Esophagus muscularis mucosa (tissue), 4 donors: ENCODE measurements at regions not wholly inside any gene's neighbourhood (a gene's known extent, or its start where the extent isn't known, plus 50 kb on each side); places are given as distances from the start of the nearest gene placed in this dataset.

Experiments used
- DNase-seq: peaks from one replicate; pipeline ENCODE4 v3.0.0-alpha.2; 2017; ENCODE audit errors: extremely low spot score
- H3K27ac ChIP-seq, 4 donors: fragments of 200-600 bp; sonication (generic); replicated peaks in 1 of 4; 1 replicate in 3 of 4; 2 replicates in 1 of 4; pipeline ENCODE4 v1.5.1; 2016 to 2019; ENCODE audit warnings: mild to moderate bottlenecking in 1 of 4
- H3K27me3 ChIP-seq, 4 donors: fragments of 200-600 bp; sonication (generic); one replicate each; pipeline versions ENCODE4 v1.5.1 to v1.6.0; 2016 to 2019
- H3K36me3 ChIP-seq, 4 donors: fragments of 200-600 bp; sonication (generic); one replicate each; pipeline ENCODE4 v1.5.1; 2016 to 2019
- H3K4me1 ChIP-seq, 4 donors: fragments of 200-600 bp; sonication (generic); one replicate each; pipeline ENCODE4 v1.5.1; 2016 to 2019
- H3K4me3 ChIP-seq, 4 donors: fragments of 200-600 bp; sonication (generic); 1 replicate in 2 of 4; 2 replicates in 2 of 4; pipeline ENCODE4 v1.5.1; 2016 to 2019; ENCODE audit warnings: mild to moderate bottlenecking in 4 of 4, moderate library complexity in 1 of 4
- H3K9me3 ChIP-seq, 4 donors: fragments of 200-600 bp; sonication (generic); 1 replicate in 3 of 4; 2 replicates in 1 of 4; pipeline ENCODE4 v1.5.1; 2016 to 2019
- CTCF ChIP-seq, 3 experiments: fragments of 200-600 bp in 2 of 3; fragments of 450-650 bp in 1 of 3; sonication (generic) in 2 of 3; IDR thresholded peaks; one replicate each; pipeline ENCODE4 v1.5.1; 2017 to 2019; ENCODE audit warnings: antibody characterized with exemption in 3 of 3, mild to moderate bottlenecking in 2 of 3, moderate library complexity in 1 of 3
- EP300 ChIP-seq: sonication (generic); formaldehyde crosslinking; IDR thresholded peaks from one replicate; pipeline ENCODE4 v1.6.1; 2017; ENCODE audit warnings: antibody characterized with exemption
- POLR2A ChIP-seq: fragments of 450-650 bp; IDR thresholded peaks from one replicate; pipeline ENCODE4 v1.6.1; 2017; ENCODE audit warnings: antibody characterized with exemption, moderate library complexity, mild to moderate bottlenecking, low read depth
- POLR2AphosphoS5 ChIP-seq, 2 donors: sonication (generic); formaldehyde crosslinking; IDR thresholded peaks; one replicate each; pipeline ENCODE4 v1.6.1; 2017; ENCODE audit warnings: antibody characterized with exemption in 2 of 2
- WGBS: methylation state at CpG from one replicate; pipeline ENCODE4 v1.1.5; 2018; 5-methylcytosine and 5-hydroxymethylcytosine counted together
- intact Hi-C: fragments of 100-400 bp; cut with DNase I; formaldehyde crosslinking; loops from one replicate; pipeline ENCODE4 v1.15.1; 2023

GRCh38 chr11:97989121-97989520 is 1031.6 kb upstream of the CNTN5 start:
- Histone ChIP-seq H3K4me1 (no peaks in the 10 kb centered on the region), H3K27me3 (no peaks in the 10 kb centered on the region), H3K27ac (no peak overlapping the region), H3K9me3 (no peaks in the 10 kb centered on the region), H3K4me3 (no peak overlapping the region), H3K36me3 (no peaks in the 10 kb centered on the region)
- no peak for TF ChIP-seq EP300
- TF ChIP-seq CTCF (IDR thresholded peaks at IDR 0.05): no peak
- TF ChIP-seq POLR2A: no peak
- TF ChIP-seq POLR2AphosphoS5 (IDR thresholded peaks at IDR 0.05): no peak
- WGBS: 92% methylated on average over 2 of the region's 2 CpGs
- DNase-seq: no peak
- intact Hi-C loops: no loop called here

- H3K9me3 ChIP-seq: no peaks in the 10 kb centered on the region
- no peak for TF ChIP-seq POLR2A
- TF ChIP-seq EP300: no peak
- TF ChIP-seq CTCF (IDR thresholded peaks at IDR 0.05): no peak
- TF ChIP-seq POLR2AphosphoS5 (IDR thresholded peaks at IDR 0.05): no peak
- 21% methylated on average over 4 of the region's 4 CpGs for WGBS
- no peak overlapping the region for H3K27ac ChIP-seq
- H3K27me3 ChIP-seq: no peaks in the 10 kb centered on the region
- no peak overlapping the region for H3K4me3 ChIP-seq
- intact Hi-C loops: no loop called here
- no peaks in the 10 kb centered on the region for H3K36me3 ChIP-seq
- H3K4me1 ChIP-seq: no peaks in the 10 kb centered on the region
- no peak for DNase-seq
Observed at GRCh38 chr11:97990162-97990920, 1030.4 kb upstream of the CNTN5 start.

GRCh38 chr11:97993562-97993961 is 1027.2 kb upstream of the CNTN5 start:
- H3K4me1 ChIP-seq: no peaks in the 10 kb centered on the region
- H3K9me3 ChIP-seq: no peaks in the 10 kb centered on the region
- no peak for DNase-seq
- H3K4me3 ChIP-seq: no peak overlapping the region
- intact Hi-C loops: no loop called here
- H3K27me3 ChIP-seq: no peaks in the 10 kb centered on the region
- no peaks in the 10 kb centered on the region for H3K36me3 ChIP-seq
- H3K27ac ChIP-seq: no peak overlapping the region
- no peak for TF ChIP-seq CTCF (IDR thresholded peaks at IDR 0.05)
- no peak for TF ChIP-seq POLR2AphosphoS5 (IDR thresholded peaks at IDR 0.05)
- no peak for TF ChIP-seq EP300
- no peak for TF ChIP-seq POLR2A
- WGBS: 86% methylated on average over 4 of the region's 4 CpGs

GRCh38 chr11:97995874-97996273 is 1024.9 kb upstream of the CNTN5 start:
- WGBS: 91% methylated on average over 3 of the region's 3 CpGs
- intact Hi-C loops: no loop called here
- DNase-seq: no peak

More at GRCh38 chr11:97995874-97996273, 1024.9 kb upstream of the CNTN5 start:
- H3K4me3 ChIP-seq: no peak overlapping the region
- TF ChIP-seq POLR2A: no peak
- no peak for TF ChIP-seq POLR2AphosphoS5 (IDR thresholded peaks at IDR 0.05)
- no peak for TF ChIP-seq EP300
- no peak for TF ChIP-seq CTCF (IDR thresholded peaks at IDR 0.05)
- no peak overlapping the region for H3K27ac ChIP-seq
- H3K9me3 ChIP-seq: no peaks in the 10 kb centered on the region
- H3K27me3 ChIP-seq: no peaks in the 10 kb centered on the region
- H3K36me3 ChIP-seq: no peaks in the 10 kb centered on the region
- no peaks in the 10 kb centered on the region for H3K4me1 ChIP-seq
